Activated T-helper 2 cell treated with anti-CD3 and anti-CD28 coated beads, Interferon-gamma antibody, Interleukin-2, Interleukin-4, amounts not matched to agents 10 μg/mL and 5 μg/mL and 100 μg/mL, durations not matched to agents 14 hours and 24 hours and 36 hours (primary cell): ENCODE measurements at regions not wholly inside any gene's neighbourhood (a gene's known extent, or its start where the extent isn't known, plus 50 kb on each side); places are given as distances from the start of the nearest gene placed in this dataset.

Experiments used
- DNase-seq: peaks from one replicate; pipeline ENCODE4 v3.0.0; 2021; ENCODE audit warnings: low spot score
- H3K27ac Mint-ChIP-seq: one replicate; pipeline ENCODE4 v1.8.0; 2021; ENCODE audit warnings: mixed read lengths
- H3K27me3 Mint-ChIP-seq: one replicate; pipeline ENCODE4 v1.8.0; 2021; ENCODE audit warnings: low read depth, mixed read lengths
- H3K36me3 Mint-ChIP-seq: one replicate; pipeline ENCODE4 v1.8.0; 2021; ENCODE audit warnings: low read depth, mixed read lengths
- H3K4me1 Mint-ChIP-seq: one replicate; pipeline ENCODE4 v1.8.0; 2021; ENCODE audit warnings: low read depth, mixed read lengths
- H3K4me3 Mint-ChIP-seq: one replicate; pipeline ENCODE4 v1.8.0; 2021; ENCODE audit warnings: low read depth, mild to moderate bottlenecking, moderate library complexity, mixed read lengths
- H3K9me3 Mint-ChIP-seq: one replicate; pipeline ENCODE4 v1.8.0; 2021; ENCODE audit warnings: mixed read lengths
- intact Hi-C: fragments of 100-400 bp; cut with micrococcal nuclease; formaldehyde crosslinking; loops from one replicate; pipeline ENCODE4 v1.15.1; 2023

- H3K36me3 Mint-ChIP-seq: no peaks in the 10 kb centered on the region
- intact Hi-C loops: no loop called here
- no peak for DNase-seq
- H3K27ac Mint-ChIP-seq: no peak overlapping the region
- peaks cover 63% of the 10 kb centered on the region for H3K9me3 Mint-ChIP-seq
- H3K27me3 Mint-ChIP-seq: no peaks in the 10 kb centered on the region
- H3K4me1 Mint-ChIP-seq: no peaks in the 10 kb centered on the region
- no peak overlapping the region for H3K4me3 Mint-ChIP-seq
Observed at GRCh38 chr2:41498781-41499180, 549.0 kb upstream of the PKDCC start.

DNA sequence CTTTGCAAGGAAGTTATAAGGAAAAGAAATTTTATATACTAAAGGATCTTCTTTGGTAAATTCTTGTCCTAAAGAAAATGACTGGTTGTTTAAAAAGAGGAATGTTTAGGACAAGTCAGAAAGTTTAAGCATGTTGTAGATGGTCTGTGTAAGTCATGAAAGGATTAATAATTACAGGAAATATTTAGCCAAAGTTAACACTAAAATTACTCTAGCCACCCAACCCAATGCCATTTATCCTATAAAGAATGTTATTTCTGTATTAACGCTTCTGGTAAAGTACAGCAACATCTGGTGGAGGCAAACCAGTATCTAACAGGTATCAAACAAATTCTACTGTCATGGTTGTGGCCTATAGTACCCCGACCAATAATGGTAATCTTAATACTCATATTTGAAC is 546.9 kb upstream of the PKDCC start:
- DNase-seq: no peak
- no peaks in the 10 kb centered on the region for H3K36me3 Mint-ChIP-seq
- H3K9me3 Mint-ChIP-seq: peaks cover 42% of the 10 kb centered on the region
- intact Hi-C loops: no loop called here
- no peak overlapping the region for H3K27ac Mint-ChIP-seq
- H3K4me1 Mint-ChIP-seq: no peaks in the 10 kb centered on the region
- no peaks in the 10 kb centered on the region for H3K27me3 Mint-ChIP-seq
- H3K4me3 Mint-ChIP-seq: no peak overlapping the region

DNA sequence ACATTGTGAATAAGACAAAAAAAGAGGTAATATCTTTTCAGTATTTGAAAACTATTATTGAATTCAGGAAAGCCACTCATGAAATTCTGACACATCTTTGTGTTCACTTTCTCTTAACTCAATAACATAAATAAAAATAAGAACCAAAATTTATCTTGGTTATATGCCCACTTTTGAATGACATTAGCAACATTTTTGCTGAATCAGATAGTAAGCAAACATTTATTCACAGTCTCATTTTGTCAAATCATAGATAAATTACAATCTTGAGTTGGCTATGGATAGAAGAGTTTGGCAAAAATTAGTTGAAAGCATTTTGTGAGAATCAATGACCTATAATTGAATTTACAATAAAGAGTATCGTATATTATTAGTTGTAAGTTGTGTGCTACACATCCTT is 545.1 kb upstream of the PKDCC start:
- no peaks in the 10 kb centered on the region for H3K4me1 Mint-ChIP-seq
- no peaks in the 10 kb centered on the region for H3K36me3 Mint-ChIP-seq
- no peaks in the 10 kb centered on the region for H3K27me3 Mint-ChIP-seq
- no peak overlapping the region for H3K27ac Mint-ChIP-seq
- H3K4me3 Mint-ChIP-seq: no peak overlapping the region
- intact Hi-C loops: no loop called here
- DNase-seq: no peak
- peaks cover 32% of the 10 kb centered on the region for H3K9me3 Mint-ChIP-seq

DNA sequence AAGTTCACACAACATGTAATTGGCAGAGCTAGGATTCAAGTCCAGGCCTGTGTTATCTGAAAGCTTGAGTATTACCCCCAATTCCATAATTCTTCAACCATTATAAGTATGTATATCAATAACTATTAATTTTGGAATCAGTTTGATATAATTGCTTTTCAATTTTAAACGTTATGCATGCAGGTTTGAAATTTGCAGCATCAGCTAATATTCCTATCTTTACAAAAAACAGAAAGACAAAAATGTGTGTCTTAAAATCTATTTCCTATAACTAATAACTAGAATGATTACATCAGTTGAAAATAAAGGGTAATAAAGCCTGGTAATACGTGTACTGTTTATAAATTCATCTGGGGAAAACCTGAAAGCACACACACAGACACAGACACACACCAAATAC is 543.3 kb upstream of the PKDCC start:
- intact Hi-C loops: no loop called here
- H3K4me3 Mint-ChIP-seq: no peak overlapping the region
- no peaks in the 10 kb centered on the region for H3K27me3 Mint-ChIP-seq
- peaks cover 26% of the 10 kb centered on the region for H3K9me3 Mint-ChIP-seq
- no peak for DNase-seq
- H3K4me1 Mint-ChIP-seq: no peaks in the 10 kb centered on the region
- no peaks in the 10 kb centered on the region for H3K36me3 Mint-ChIP-seq
- no peak overlapping the region for H3K27ac Mint-ChIP-seq

- Mint-ChIP-seq H3K27ac (no peak overlapping the region), H3K36me3 (no peaks in the 10 kb centered on the region), H3K4me1 (no peaks in the 10 kb centered on the region), H3K9me3 (peaks cover 5% of the 10 kb centered on the region), H3K27me3 (no peaks in the 10 kb centered on the region), H3K4me3 (no peak overlapping the region)
- no peak for DNase-seq
- intact Hi-C loops: no loop called here
Observed at GRCh38 chr2:41510108-41510507, 537.7 kb upstream of the PKDCC start.

DNA sequence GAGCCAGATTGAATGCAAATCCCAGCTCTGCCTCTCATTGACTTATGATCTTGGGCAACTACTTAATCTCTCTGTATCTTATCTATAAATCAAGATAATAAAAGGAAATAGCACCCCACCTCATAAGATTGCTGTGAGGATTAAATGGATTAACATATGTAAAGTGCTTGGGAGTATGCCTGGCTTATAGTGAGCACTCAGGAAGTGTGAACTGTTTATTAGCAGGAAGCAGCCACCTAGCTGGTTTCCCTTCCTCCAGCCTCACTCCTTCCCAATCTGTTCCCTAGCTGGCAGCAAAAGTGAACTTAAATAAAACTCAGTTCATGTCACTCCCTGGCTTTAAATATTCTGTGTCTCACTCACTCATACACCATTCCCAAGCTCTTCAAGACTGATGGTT is 526.6 kb upstream of the PKDCC start:
- intact Hi-C loops: no loop called here
- Mint-ChIP-seq H3K4me3 (no peak overlapping the region), H3K27ac (no peak overlapping the region), H3K27me3 (no peaks in the 10 kb centered on the region), H3K4me1 (no peaks in the 10 kb centered on the region), H3K36me3 (no peaks in the 10 kb centered on the region), H3K9me3 (no peaks in the 10 kb centered on the region)
- no peak for DNase-seq

GRCh38 chr2:41527525-41528323 is 520.1 kb upstream of the PKDCC start:
- H3K9me3 Mint-ChIP-seq: no peaks in the 10 kb centered on the region
- no peak overlapping the region for H3K4me3 Mint-ChIP-seq
- DNase-seq: no peak
- H3K27ac Mint-ChIP-seq: no peak overlapping the region
- H3K4me1 Mint-ChIP-seq: no peaks in the 10 kb centered on the region
- H3K36me3 Mint-ChIP-seq: no peaks in the 10 kb centered on the region
- no peaks in the 10 kb centered on the region for H3K27me3 Mint-ChIP-seq
- intact Hi-C loops: no loop called here

- Mint-ChIP-seq H3K4me1 (no peaks in the 10 kb centered on the region), H3K36me3 (no peaks in the 10 kb centered on the region), H3K27ac (no peak overlapping the region), H3K9me3 (peaks cover 3% of the 10 kb centered on the region), H3K4me3 (no peak overlapping the region), H3K27me3 (no peaks in the 10 kb centered on the region)
- intact Hi-C loops: no loop called here
- no peak for DNase-seq
Observed at GRCh38 chr2:41535575-41535974, 512.2 kb upstream of the PKDCC start.

DNA sequence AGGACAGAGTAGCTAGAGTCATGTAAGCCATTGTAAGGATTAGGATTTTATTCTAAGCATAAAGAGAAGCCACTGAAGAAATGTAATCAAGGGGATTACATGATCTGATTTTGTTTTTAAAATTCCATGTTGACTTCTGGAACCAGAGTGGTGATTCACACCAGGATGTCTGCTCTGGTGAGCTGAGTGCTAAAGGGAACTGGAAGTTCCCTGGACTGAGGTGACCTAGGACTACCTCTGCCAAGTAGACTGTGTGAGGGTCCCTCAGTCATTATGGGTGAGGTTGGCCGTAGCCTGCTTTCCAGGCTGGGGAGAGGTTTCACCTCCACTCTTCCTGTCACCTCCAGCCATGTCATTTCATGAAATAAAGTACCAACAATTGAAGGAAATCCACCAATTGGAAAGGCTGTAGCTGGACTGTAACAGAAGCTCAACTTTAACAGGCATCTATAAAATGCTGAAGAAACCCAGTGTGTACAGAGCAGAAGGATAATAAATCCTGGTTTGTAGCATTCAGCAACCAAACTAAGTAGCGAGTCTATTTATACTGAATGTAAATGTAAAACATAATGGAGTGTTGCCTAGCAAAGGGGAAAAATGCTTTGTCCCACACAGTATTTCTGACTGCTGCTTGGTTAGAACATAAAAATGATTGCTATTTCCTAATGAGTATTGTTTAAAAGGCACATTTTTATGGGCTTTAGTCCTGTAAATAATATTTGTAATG is 507.4 kb upstream of the PKDCC start:
- Mint-ChIP-seq H3K27ac (no peak overlapping the region), H3K4me1 (no peaks in the 10 kb centered on the region), H3K27me3 (no peaks in the 10 kb centered on the region), H3K4me3 (no peak overlapping the region), H3K36me3 (no peaks in the 10 kb centered on the region), H3K9me3 (peaks cover 8% of the 10 kb centered on the region)
- DNase-seq: no peak
- intact Hi-C loops: no loop called here

GRCh38 chr2:41543726-41544125 is 504.1 kb upstream of the PKDCC start:
- intact Hi-C loops: no loop called here
- no peaks in the 10 kb centered on the region for H3K4me1 Mint-ChIP-seq
- no peak overlapping the region for H3K27ac Mint-ChIP-seq
- no peak overlapping the region for H3K4me3 Mint-ChIP-seq
- H3K36me3 Mint-ChIP-seq: no peaks in the 10 kb centered on the region
- peaks cover 5% of the 10 kb centered on the region for H3K9me3 Mint-ChIP-seq
- no peaks in the 10 kb centered on the region for H3K27me3 Mint-ChIP-seq
- no peak for DNase-seq

DNA sequence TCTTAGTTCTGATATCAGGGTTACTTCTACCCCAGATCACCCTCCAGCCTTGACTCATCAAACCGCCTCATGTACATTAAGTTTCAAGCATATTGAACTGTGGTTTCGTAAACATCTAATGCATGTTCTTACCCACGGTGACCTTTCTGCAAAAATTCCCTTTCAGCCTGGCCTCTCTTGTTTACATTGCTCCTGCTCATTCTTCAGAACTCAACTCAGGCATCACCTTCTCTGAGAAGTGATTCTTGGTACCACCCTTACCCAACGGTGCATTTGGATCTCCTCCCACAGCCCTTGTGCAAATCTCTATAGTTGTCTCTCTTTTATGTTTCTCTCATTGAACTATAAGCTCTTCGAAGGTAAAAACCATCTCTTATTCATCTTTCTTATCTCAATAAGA is 503.1 kb upstream of the PKDCC start:
- H3K4me3 Mint-ChIP-seq: no peak overlapping the region
- no peak for DNase-seq
- H3K9me3 Mint-ChIP-seq: peaks cover 5% of the 10 kb centered on the region
- no peaks in the 10 kb centered on the region for H3K4me1 Mint-ChIP-seq
- no peak overlapping the region for H3K27ac Mint-ChIP-seq
- intact Hi-C loops: no loop called here
- no peaks in the 10 kb centered on the region for H3K36me3 Mint-ChIP-seq
- no peaks in the 10 kb centered on the region for H3K27me3 Mint-ChIP-seq

DNA sequence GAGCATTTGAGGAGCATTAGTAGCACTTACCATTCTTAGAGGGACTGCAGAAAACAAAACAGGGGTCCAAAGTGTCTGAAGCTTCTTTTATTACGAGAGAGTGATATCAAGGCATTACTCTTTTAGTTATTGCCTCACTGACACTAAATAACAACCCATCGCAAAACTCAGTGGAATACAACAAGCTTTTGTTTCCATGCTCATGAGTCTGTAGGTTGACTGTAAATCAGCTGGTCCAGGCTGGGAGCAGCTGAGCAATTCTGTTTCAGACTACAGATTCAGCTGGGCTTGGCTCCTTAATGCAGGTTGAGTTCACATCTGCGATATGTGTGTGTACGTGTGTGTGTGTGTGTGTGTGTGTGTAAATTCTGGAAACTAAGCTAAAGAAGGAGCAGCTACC is 501.8 kb upstream of the PKDCC start:
- Mint-ChIP-seq H3K27ac (no peak overlapping the region), H3K27me3 (no peaks in the 10 kb centered on the region), H3K4me1 (no peaks in the 10 kb centered on the region), H3K9me3 (peaks cover 5% of the 10 kb centered on the region), H3K4me3 (no peak overlapping the region), H3K36me3 (no peaks in the 10 kb centered on the region)
- DNase-seq: no peak
- intact Hi-C loops: no loop called here

DNA sequence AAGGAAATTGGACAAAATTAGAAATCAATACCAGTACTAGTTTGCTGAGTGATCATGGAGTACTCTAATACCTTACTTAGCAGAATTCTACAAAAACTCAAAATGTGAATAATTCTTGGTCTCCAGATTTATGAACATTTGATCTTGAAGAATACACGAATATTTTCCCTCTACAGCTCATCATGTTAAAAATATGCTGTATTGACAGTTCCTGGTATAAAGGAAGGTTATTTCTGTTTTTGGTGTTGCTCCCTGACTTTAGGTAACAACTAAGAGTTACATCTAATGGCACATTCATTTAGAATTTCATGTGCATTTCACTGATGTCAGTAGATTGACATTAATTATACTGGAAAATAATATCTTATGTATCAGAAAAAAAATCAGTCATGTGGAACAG is 479.2 kb upstream of the PKDCC start:
- intact Hi-C loops: no loop called here
- Mint-ChIP-seq H3K36me3 (no peaks in the 10 kb centered on the region), H3K4me3 (no peak overlapping the region), H3K4me1 (no peaks in the 10 kb centered on the region), H3K27me3 (no peaks in the 10 kb centered on the region), H3K27ac (no peak overlapping the region), H3K9me3 (no peaks in the 10 kb centered on the region)
- no peak for DNase-seq
